ENCODE measurements at regions not wholly inside any gene's neighbourhood (a gene's known extent, or its start where the extent isn't known, plus 50 kb on each side); places are given as distances from the start of the nearest gene placed in this dataset.

- no peak for DNase-seq
- CTCF ChIA-PET, result no interaction called here
- no peaks in the 10 kb centered on the region for H3K4me1 Mint-ChIP-seq
- H3K27me3 Mint-ChIP-seq, result no peaks in the 10 kb centered on the region
- H3K9me3 Mint-ChIP-seq, result peaks cover 1% of the 10 kb centered on the region
- no peak overlapping the region for H3K27ac Mint-ChIP-seq
- H3K36me3 Mint-ChIP-seq, result no peaks in the 10 kb centered on the region
- no peak overlapping the region for H3K4me3 Mint-ChIP-seq
Observed at GRCh38 chr2:163247847-163248220, 409.3 kb upstream of the KCNH7 start.

- H3K4me1 Mint-ChIP-seq, result no peaks in the 10 kb centered on the region
- no peaks in the 10 kb centered on the region for H3K9me3 Mint-ChIP-seq
- H3K27ac Mint-ChIP-seq, result no peak overlapping the region
- no peaks in the 10 kb centered on the region for H3K36me3 Mint-ChIP-seq
- no peak for DNase-seq
- CTCF ChIA-PET, result no interaction called here
- no peak overlapping the region for H3K4me3 Mint-ChIP-seq
- no peaks in the 10 kb centered on the region for H3K27me3 Mint-ChIP-seq
Observed at GRCh38 chr2:163247156-163247846, 408.7 kb upstream of the KCNH7 start.

GRCh38 chr2:163246135-163246534, 407.6 kb upstream of the KCNH7 start:
- CTCF ChIA-PET, result no interaction called here
- Mint-ChIP-seq H3K4me1 (no peaks in the 10 kb centered on the region), H3K9me3 (peaks cover 3% of the 10 kb centered on the region), H3K4me3 (no peak overlapping the region), H3K36me3 (no peaks in the 10 kb centered on the region), H3K27ac (no peak overlapping the region), H3K27me3 (no peaks in the 10 kb centered on the region)
- no peak for DNase-seq

GRCh38 chr2:163236553-163236952, 398.0 kb upstream of the KCNH7 start:
- Mint-ChIP-seq H3K4me3 (no peak overlapping the region), H3K4me1 (no peaks in the 10 kb centered on the region), H3K36me3 (no peaks in the 10 kb centered on the region), H3K27ac (no peak overlapping the region), H3K27me3 (no peaks in the 10 kb centered on the region), H3K9me3 (peaks cover 18% of the 10 kb centered on the region)
- CTCF ChIA-PET, result no interaction called here
- no peak for DNase-seq

GRCh38 chr2:163231666-163232065, 393.1 kb upstream of the KCNH7 start:
- Mint-ChIP-seq H3K27ac (no peak overlapping the region), H3K4me3 (no peak overlapping the region), H3K27me3 (no peaks in the 10 kb centered on the region), H3K4me1 (no peaks in the 10 kb centered on the region), H3K9me3 (no peaks in the 10 kb centered on the region), H3K36me3 (no peaks in the 10 kb centered on the region)
- CTCF ChIA-PET, result no interaction called here
- DNase-seq, result no peak

GRCh38 chr2:163213661-163214081, 375.1 kb upstream of the KCNH7 start:
- H3K27me3 Mint-ChIP-seq, result no peaks in the 10 kb centered on the region
- peaks cover 8% of the 10 kb centered on the region for H3K9me3 Mint-ChIP-seq
- no peaks in the 10 kb centered on the region for H3K36me3 Mint-ChIP-seq
- no peak overlapping the region for H3K4me3 Mint-ChIP-seq
- no peak for DNase-seq
- H3K4me1 Mint-ChIP-seq, result no peaks in the 10 kb centered on the region
- CTCF ChIA-PET, result interaction anchor here (1.5 kb wide), 1 partner anchor 32 kb away, joined by 3 read pairs; no protein-coding TSS in a partner anchor
- no peak overlapping the region for H3K27ac Mint-ChIP-seq

- H3K4me3 Mint-ChIP-seq, result no peak overlapping the region
- CTCF ChIA-PET, result no interaction called here
- H3K27me3 Mint-ChIP-seq, result no peaks in the 10 kb centered on the region
- no peak overlapping the region for H3K27ac Mint-ChIP-seq
- DNase-seq, result no peak
- H3K9me3 Mint-ChIP-seq, result peaks cover 4% of the 10 kb centered on the region
- no peaks in the 10 kb centered on the region for H3K36me3 Mint-ChIP-seq
- no peaks in the 10 kb centered on the region for H3K4me1 Mint-ChIP-seq
Observed at GRCh38 chr2:163210430-163210918, 371.9 kb upstream of the KCNH7 start.

- H3K9me3 Mint-ChIP-seq, result peaks cover 2% of the 10 kb centered on the region
- H3K4me3 Mint-ChIP-seq, result no peak overlapping the region
- CTCF ChIA-PET, result no interaction called here
- H3K27ac Mint-ChIP-seq, result no peak overlapping the region
- no peaks in the 10 kb centered on the region for H3K27me3 Mint-ChIP-seq
- no peaks in the 10 kb centered on the region for H3K36me3 Mint-ChIP-seq
- no peaks in the 10 kb centered on the region for H3K4me1 Mint-ChIP-seq
- no peak for DNase-seq
Observed at GRCh38 chr2:163207693-163208370, 369.3 kb upstream of the KCNH7 start.

GRCh38 chr2:163205589-163206254, 367.2 kb upstream of the KCNH7 start:
- Mint-ChIP-seq H3K4me3 (no peak overlapping the region), H3K9me3 (peaks cover 2% of the 10 kb centered on the region), H3K27me3 (no peaks in the 10 kb centered on the region), H3K36me3 (no peaks in the 10 kb centered on the region), H3K4me1 (no peaks in the 10 kb centered on the region), H3K27ac (no peak overlapping the region)
- DNase-seq, result no peak
- CTCF ChIA-PET, result interaction anchor here (0.7 kb wide), 1 partner anchor 11 kb away, joined by 3 read pairs; no protein-coding TSS in a partner anchor

GRCh38 chr2:163200741-163201140, 362.2 kb upstream of the KCNH7 start:
- no peaks in the 10 kb centered on the region for H3K9me3 Mint-ChIP-seq
- no peak overlapping the region for H3K4me3 Mint-ChIP-seq
- H3K4me1 Mint-ChIP-seq, result no peaks in the 10 kb centered on the region
- no peak overlapping the region for H3K27ac Mint-ChIP-seq
- CTCF ChIA-PET, result interaction anchor here (1.6 kb wide), 1 partner anchor 19 kb away, joined by 3 read pairs; no protein-coding TSS in a partner anchor
- no peaks in the 10 kb centered on the region for H3K27me3 Mint-ChIP-seq
- no peak for DNase-seq
- H3K36me3 Mint-ChIP-seq, result no peaks in the 10 kb centered on the region

GRCh38 chr2:163198972-163199371, 360.4 kb upstream of the KCNH7 start:
- H3K4me1 Mint-ChIP-seq, result no peaks in the 10 kb centered on the region
- H3K9me3 Mint-ChIP-seq, result no peaks in the 10 kb centered on the region
- DNase-seq, result no peak
- no peaks in the 10 kb centered on the region for H3K27me3 Mint-ChIP-seq
- no peaks in the 10 kb centered on the region for H3K36me3 Mint-ChIP-seq
- no peak overlapping the region for H3K4me3 Mint-ChIP-seq
- CTCF ChIA-PET, result no interaction called here
- H3K27ac Mint-ChIP-seq, result no peak overlapping the region

GRCh38 chr2:163198007-163198406, 359.4 kb upstream of the KCNH7 start:
- H3K27me3 Mint-ChIP-seq, result no peaks in the 10 kb centered on the region
- no peaks in the 10 kb centered on the region for H3K36me3 Mint-ChIP-seq
- no peaks in the 10 kb centered on the region for H3K4me1 Mint-ChIP-seq
- H3K9me3 Mint-ChIP-seq, result no peaks in the 10 kb centered on the region
- DNase-seq, result no peak
- CTCF ChIA-PET, result no interaction called here
- H3K27ac Mint-ChIP-seq, result no peak overlapping the region
- H3K4me3 Mint-ChIP-seq, result no peak overlapping the region

GRCh38 chr2:163191372-163191771, 352.8 kb upstream of the KCNH7 start:
- Mint-ChIP-seq H3K27ac (no peak overlapping the region), H3K36me3 (no peaks in the 10 kb centered on the region), H3K4me3 (no peak overlapping the region), H3K27me3 (no peaks in the 10 kb centered on the region), H3K4me1 (no peaks in the 10 kb centered on the region), H3K9me3 (no peaks in the 10 kb centered on the region)
- DNase-seq, result no peak
- CTCF ChIA-PET, result interaction anchor here (0.6 to 1.2 kb wide), 2 partner anchors 9 to 12 kb away, joined by 3 read pairs; no protein-coding TSS in a partner anchor

- H3K27ac Mint-ChIP-seq, result no peak overlapping the region
- no peaks in the 10 kb centered on the region for H3K36me3 Mint-ChIP-seq
- H3K27me3 Mint-ChIP-seq, result no peaks in the 10 kb centered on the region
- no peak overlapping the region for H3K4me3 Mint-ChIP-seq
- no peak for DNase-seq
- H3K9me3 Mint-ChIP-seq, result no peaks in the 10 kb centered on the region
- H3K4me1 Mint-ChIP-seq, result no peaks in the 10 kb centered on the region
- CTCF ChIA-PET, result no interaction called here
Observed at GRCh38 chr2:163187995-163188655, 349.6 kb upstream of the KCNH7 start.

All from activated naive CD4-positive, alpha-beta T cell treated with anti-CD3 and anti-CD28 coated beads, Interleukin-2, amount 10 ng/mL, durations not matched to agents 7 days and 5 days (primary cell).